ENCODE measurements at regions not wholly inside any gene's neighbourhood (a gene's known extent, or its start where the extent isn't known, plus 50 kb on each side); places are given as distances from the start of the nearest gene placed in this dataset.

DNA sequence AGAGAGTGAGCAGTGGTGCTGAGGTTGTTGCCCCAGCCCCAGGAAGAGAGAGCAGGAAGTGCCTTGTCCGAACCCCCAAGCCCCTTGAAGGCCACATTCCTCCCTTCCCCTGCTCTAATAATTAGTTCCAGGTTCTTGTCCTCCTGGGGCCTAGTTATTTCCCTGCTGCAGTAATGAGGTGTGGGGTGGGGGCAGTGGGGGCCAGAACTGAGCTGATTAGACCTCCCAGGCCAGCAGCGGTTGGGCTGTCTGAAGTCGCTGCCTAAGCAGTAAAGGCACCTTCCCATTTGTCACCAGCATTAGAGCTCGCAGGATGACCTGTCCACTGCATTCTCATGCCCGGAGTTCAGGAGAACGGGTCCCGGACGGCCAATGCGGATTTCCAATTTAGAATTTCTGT lies 186.5 kb upstream of the CSF3R start:
- TF ChIP-seq TCF4 (CRISPR knock-in tag; IDR thresholded peaks at IDR 0.05; ENCODE audit: borderline replicate concordance): no peak
- TF ChIP-seq, protein P1, sequence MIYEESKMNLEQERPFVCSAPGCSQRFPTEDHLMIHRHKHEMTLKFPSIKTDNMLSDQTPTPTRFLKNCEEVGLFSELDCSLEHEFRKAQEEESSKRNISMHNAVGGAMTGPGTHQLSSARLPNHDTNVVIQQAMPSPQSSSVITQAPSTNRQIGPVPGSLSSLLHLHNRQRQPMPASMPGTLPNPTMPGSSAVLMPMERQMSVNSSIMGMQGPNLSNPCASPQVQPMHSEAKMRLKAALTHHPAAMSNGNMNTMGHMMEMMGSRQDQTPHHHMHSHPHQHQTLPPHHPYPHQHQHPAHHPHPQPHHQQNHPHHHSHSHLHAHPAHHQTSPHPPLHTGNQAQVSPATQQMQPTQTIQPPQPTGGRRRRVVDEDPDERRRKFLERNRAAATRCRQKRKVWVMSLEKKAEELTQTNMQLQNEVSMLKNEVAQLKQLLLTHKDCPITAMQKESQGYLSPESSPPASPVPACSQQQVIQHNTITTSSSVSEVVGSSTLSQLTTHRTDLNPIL (CRISPR knock-in tag; IDR thresholded peaks at IDR 0.05; ENCODE audit: low read depth): no peak
- no peak for TF ChIP-seq SNAI2 (CRISPR knock-in tag; IDR thresholded peaks at IDR 0.05)
- TF ChIP-seq, protein P2, sequence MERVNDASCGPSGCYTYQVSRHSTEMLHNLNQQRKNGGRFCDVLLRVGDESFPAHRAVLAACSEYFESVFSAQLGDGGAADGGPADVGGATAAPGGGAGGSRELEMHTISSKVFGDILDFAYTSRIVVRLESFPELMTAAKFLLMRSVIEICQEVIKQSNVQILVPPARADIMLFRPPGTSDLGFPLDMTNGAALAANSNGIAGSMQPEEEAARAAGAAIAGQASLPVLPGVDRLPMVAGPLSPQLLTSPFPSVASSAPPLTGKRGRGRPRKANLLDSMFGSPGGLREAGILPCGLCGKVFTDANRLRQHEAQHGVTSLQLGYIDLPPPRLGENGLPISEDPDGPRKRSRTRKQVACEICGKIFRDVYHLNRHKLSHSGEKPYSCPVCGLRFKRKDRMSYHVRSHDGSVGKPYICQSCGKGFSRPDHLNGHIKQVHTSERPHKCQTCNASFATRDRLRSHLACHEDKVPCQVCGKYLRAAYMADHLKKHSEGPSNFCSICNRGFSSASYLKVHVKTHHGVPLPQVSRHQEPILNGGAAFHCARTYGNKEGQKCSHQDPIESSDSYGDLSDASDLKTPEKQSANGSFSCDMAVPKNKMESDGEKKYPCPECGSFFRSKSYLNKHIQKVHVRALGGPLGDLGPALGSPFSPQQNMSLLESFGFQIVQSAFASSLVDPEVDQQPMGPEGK (CRISPR knock-in tag; IDR thresholded peaks at IDR 0.05; ENCODE audit: borderline replicate concordance): no peak
- TF ChIP-seq ZNF70 (CRISPR knock-in tag; IDR thresholded peaks at IDR 0.05): no peak
- no peak for TF ChIP-seq ZNF565 (CRISPR knock-in tag; conservative IDR thresholded peaks at IDR 0.05; ENCODE audit: low read depth)
